CD4-positive, alpha-beta T cell treated with Interferon gamma for 1 hour (primary cell): ENCODE measurements at regions not wholly inside any gene's neighbourhood (a gene's known extent, or its start where the extent isn't known, plus 50 kb on each side); places are given as distances from the start of the nearest gene placed in this dataset.

Experiments used
- DNase-seq: peaks from one replicate; pipeline ENCODE4 v3.0.0-alpha.2; 2020

DNA sequence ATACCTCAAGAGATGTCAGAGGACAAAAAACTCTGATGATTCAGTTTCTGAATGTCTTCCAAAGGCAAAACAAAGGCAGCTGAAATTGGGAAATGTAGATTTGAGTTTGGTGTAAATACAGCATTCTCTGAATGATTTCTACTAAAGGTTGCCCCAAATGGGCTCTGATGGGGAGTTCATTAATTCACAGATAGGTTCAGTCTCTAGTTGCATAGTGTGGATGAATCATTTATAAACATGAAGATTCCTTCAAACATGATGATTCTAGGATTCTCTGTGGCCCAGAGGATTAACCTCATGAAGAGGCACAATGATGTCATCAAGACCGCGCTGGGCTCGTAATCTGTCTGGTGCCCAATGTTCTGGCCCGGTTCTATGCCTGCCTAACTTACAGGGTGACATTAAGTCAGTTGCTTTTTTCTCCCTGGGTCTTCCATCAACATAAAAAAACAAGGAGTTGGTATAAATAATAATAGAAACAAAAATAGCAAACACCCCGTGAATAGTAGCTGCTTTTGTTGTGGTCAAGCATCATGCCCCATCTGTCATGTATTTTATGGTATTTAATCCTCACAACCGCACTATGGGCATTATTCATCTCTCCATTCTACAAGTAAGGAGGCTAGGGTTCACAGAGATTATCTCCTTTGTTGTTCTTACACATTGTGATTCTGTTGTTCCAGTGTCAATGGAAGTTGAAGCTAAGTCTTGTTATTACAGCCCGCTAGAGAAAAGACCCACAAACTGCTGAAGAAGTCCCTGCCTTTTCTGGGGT, 509.6 kb upstream of the USP24 start:
- no peak for DNase-seq

DNA sequence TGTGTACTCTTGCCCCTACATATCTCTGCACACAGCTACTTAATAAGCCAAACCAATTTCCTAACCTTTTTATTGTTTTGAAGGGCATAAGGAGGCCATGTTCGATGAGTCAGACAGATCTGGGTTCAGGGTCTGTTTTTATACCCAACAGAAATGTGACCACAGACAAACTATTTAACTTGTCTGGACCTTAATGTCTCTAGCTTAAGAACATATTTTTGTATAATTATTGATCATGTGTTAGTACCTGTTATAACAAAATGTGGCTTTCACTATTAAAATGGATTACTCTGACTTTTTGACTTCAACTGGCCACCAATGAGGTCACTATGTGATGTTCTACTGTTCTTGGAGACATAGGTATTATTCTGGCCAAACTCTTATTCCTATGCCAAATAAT, 507.8 kb upstream of the USP24 start:
- DNase-seq = no peak

DNA sequence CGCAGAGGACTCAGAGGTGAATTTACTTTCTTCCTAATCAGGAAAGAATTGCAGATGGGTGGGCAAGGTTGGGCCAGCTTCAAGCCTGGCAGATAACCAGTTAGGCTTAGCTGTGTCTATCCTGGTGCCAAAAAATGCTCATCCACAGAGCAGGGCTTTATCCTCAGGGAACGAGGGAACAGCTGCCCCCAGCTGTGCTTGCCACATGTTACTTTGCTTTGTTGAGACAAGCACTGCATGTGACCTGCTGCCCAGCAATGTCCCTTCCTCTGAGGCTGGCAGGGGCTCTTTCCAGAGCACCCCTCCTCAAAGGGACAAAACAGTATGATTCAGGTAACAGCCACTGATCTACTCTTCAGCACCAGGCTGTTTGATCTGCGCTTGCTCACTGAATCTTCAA, 505.1 kb upstream of the USP24 start:
- no peak for DNase-seq

DNA sequence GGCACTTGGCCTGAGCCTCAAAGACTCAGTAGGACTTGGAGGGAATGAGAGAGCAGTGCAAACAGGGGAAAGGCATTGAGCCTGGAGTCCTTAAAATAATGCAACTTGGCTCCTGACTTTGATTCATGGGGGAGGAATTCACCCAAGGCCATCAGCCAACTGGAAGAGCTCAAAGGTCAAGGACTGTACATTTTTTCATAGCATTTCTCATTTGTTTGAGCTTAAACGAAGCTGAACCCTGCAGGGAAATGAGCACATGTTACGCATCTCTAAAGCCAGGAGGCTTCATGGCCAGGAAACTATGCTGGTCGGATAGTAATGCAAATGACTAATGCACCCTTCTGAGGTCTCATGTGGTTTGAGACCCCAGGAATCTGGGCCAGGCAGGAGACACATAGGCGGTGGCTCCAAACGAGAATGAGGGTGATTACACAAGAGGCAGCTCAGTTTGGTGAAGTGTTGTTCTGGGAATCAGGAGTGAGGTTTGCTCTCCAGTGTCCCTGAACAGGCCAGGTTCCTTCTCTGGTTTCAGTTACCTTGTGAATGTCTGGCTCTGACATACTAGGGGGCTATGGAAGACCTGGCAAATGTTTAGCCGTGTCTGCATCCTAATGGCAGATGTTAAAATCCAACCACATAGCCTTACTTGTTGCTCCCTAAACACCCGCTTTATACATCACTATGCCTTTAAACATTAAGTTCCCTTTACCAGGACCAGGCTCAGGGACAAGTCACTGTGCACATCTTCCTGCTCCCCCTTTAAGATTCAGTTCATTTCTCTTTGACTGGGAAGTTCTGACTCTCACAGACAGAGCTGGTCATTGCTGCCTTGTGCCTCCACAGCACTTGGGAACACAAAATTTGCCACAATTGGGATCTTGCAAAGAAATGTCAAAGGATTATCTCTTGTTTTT, 503.9 kb upstream of the USP24 start:
- DNase-seq = no peak

DNA sequence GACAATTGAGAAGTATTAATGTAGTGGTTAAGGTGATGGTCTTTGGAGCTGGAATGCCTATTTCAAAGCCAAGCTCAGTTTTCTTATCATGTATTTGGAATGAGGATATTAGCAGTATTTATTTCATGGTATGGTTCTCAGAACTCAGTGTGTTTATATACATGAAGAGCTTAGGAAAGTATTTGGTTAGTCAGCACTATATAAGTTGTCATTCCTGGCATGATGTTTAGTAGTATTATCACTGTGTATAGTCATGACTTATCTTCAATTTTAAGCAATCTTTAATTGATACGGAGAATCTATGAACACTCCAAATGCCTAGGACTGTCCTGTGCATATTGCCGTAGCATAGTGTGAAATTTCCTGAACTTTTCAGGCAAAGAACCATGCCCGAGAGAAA, 501.9 kb upstream of the USP24 start:
- DNase-seq = no peak

DNA sequence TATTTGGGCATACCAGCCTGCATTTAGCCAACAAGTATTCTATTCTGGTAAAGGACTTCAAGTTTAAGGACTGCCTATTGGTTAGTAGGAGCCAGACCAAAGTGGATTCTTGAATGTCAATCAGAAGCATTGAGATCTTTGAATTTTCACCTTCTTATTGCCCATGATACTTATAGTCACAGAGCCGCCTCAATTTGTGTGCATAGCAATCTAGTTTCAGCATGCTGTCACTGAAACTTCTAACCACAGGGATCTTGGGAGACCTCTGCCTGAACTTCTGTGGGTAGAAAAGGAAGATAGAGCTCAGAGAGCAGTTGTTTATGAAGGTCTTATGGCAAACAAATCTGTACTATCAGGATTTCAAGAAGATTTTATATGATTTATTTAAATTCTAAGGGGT, 501.4 kb upstream of the USP24 start:
- no peak for DNase-seq

DNA sequence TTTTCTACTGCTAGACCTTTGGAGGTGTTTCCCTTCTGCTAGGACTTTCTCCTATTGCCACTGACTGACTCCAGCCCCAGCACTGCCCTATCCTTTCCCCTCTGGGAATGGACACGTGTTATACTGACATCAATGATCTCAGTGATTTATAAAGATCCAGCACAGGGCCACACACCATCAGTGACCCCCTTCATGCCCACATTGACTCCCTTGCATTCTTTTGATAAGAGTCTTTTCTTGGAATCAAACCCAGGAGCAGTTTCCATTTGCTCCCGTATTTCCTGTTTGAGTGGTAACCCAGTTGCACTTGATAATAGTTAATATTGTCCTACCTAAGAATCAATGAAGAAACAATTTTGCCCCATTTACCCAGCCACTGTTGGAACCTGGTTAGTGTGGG, 501.0 kb upstream of the USP24 start:
- DNase-seq = no peak

DNA sequence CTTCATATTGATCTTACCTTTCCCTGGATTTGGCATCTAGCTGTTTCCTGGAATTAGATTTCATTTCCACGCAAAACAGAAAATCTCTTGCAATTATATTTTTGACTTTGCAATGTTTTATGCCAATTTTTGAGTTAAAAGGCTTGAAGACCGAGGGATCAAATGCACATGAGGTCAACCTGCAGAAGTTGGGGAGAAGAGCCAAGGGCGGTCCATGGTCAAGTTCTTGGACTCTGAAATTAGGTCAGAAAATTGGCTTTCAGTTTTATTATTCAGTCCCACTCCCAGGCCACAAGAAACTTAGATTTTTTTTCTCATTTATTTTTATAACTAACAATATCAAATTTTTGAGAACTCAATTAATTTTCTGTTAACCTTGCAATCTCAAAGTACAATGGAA, 499.1 kb upstream of the USP24 start:
- DNase-seq = no peak

DNA sequence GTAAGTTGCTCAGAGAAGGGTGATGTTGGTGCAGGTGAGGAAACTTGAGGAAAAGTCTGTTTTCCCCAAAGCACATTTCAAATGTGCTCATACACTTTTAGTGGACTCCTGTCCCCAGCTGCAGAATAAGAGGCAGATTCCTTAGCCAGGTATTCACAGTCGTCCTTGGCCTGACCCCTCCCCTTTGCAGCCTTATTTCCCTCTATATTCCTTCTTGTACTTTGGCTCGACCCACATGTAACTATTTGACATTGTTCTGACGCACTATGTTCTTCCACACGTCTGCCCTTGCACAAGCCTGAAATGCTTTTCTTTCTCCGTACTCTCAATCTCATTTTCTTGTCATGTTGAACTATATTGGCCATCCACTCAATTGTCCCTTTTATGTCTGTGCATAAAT, 498.4 kb upstream of the USP24 start:
- no peak for DNase-seq

DNA sequence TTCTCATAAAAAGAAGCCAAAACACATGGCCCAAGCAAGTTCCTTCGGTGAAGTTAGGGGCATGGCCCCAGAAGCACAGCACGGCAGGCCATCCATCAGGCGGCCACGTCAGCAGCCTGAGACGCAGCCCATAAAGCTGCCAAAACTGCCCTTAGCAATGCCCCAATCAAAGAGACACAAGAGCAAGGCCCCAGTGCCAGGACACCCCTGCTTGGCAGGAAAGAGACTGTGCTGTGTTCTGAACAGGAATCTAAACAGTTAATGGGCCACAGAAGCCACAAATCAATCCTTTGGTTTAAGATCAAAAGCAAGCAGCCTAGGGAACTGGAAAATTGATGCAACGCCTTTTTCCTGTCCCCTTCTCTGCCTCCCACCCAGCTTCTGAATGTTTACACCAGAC, 497.0 kb upstream of the USP24 start:
- DNase-seq = no peak

DNA sequence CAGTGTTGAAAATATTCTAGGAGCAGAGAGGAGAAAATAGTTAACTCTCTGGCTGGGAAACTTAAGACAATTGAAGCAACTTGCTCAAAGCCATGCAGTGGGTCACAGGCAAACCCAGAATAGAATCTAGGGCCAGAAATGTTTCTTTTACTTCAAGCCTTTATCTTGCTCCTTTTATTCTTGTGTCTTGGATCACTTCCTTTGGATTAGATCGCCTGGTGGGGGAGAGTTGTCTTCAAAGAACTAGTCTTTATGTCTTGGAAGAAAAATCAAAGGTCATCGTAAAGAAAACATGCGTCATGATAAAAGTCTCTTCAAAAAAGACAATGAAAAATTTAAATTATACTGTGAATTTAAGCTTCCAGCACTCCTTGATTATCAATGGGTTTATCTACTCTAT, 493.6 kb upstream of the USP24 start:
- DNase-seq = no peak

DNA sequence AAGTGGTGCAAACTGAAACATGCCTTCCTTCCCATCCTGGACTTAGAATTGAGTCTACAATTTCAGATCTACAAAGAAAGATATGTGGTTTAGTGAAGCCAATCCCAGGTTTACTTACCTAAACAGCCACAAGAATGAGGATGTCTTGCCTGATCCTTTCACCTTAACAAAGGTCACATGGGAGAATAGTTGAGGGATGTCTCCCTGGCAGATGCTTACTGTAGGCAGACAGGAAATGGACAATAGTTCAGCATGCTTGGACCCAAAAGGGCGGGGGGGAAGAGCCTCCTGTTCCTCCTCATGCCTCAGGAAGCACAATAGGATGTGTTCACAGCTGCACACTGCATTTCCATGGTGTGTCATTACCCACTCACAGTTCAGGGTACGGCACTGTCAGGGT, 492.7 kb upstream of the USP24 start:
- DNase-seq = no peak

DNA sequence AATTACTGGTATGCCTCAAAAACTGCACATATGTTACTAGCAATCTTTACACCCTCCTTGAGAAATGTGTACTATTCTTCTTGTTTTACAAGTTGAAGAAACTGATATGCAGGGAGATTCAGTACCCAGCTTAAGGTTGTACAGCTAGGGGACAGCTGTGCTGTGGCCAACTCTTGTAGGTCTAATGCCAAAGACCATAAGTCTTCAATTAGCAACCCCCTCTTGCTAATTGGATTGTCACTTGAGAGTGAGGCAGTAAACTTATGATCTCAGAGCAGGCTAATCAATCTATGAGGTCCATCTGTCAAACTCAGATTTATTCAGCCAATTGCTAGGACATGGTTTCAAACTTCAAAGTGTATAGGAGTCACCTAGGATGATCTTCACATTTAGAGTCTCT, 492.0 kb upstream of the USP24 start:
- DNase-seq = no peak

DNA sequence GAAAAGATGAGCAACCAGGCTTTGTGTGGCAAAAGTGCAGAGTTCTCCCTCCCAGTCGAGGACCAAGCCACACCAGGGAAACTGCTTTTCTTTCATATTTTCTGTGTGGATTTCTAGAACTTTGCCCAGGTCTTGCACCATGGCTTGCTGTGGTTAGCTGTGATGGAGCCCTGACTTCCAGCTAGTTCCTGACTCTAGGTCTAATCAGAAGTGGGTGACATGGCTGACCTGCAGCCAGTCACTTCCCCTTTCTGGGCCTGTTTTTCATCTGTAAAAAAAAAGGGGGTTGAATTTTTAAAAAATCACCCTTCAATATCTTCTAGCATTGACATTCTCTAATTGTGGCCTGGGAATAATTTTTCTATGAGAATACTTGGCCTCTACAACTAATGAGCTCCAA, 491.2 kb upstream of the USP24 start:
- DNase-seq = no peak

DNA sequence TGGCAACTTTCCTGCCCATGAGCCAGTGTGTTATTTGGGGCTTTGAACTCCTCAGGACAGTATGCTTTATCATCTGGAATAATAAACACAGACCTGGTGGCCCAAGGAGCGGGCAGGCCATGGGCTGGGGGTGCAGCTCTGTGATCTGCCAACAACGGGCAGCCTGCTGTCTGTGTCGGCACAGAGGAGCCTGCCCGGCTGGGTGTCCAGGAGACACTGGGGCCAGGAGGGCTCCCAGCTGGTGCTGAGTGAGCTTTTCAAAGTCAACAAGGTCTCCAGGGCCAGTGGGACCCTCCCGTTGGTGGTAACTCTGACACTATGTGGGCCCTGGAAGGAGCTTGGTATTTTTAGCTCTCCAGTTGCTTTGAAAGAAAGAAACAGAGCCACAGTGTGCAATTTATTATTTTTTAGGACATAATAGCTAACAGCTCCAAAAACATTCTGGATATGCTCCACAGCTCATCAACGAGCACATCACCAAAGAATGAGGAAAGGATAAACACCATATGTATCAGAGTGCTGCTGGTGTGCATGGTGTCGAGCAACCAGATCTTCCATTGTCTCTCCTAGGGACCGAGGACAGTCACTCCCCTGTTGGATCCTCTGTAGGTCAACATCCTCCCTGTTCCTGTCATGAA, 488.7 kb upstream of the USP24 start:
- no peak for DNase-seq

DNA sequence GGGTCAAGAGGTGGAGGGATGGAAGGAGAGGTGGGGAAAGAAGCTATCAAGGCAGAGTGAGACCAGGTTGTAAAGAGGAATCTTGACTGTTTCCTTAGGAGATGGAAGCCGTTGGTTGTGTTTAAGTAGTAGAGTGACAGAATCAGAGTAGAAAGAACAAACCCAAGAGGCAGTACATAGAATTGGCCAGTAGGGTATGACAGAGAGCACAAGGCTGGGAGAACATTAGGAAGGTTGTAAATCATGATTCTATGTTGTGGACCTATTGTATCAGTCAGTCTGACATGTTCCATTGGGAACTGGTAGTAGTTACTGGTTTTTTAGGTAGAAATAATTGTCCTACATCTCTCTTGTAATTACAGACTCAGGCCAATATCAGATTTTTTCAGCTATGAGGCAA, 486.9 kb upstream of the USP24 start:
- DNase-seq = no peak

DNA sequence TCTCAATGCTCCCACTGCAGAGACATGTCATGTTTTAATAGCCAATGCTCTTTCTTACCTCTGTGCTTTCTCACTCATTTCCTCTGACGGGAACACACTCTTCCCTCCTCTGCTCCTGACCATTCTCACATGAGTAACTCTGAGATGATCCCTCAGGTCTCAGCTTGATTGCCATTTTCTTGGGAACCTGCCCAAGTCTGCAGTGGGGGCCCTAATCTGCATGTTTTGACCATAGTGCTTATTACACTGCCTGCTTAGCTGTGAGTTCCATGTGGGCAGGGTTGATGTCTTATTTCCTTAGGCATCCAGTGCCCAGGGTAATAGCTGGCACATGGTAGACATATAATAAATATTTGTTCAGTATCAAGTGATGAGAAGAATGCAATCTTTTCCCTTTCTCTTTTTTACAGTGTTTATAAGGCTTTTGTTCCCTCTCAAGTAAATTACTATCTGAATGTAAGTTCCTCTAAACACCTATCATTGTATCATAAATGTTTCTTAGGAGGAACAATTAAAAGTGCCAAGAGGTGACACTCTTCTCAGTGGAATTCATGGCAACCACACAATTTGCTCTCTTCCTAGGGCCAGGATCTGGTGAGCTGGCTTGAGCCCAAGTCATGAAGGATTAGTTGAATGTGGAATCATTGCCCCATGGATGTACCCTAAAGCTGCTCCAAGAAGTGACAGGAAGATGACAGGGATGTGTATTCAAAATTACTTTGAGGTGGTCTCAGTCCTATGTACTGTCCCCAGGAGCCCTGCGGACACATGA, 485.4 kb upstream of the USP24 start:
- no peak for DNase-seq

DNA sequence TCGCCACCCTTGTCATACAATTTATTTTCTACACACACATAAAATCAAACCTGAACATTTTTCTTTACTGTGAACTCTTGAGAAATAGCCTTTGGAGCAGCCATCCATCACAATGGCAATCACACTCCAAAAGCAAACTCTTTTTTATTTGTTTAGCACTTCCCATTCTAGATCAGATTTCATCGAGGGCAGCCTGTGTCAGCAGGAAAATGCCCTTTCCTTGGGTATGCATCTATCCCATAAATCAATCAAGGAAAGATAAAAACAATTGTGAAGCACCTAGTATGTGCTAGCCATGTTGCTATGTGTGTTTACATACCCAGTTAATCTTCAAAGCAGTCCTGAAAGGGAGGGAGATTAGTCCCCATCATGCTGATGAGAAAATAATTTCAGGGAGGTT, 484.1 kb upstream of the USP24 start:
- no peak for DNase-seq

DNA sequence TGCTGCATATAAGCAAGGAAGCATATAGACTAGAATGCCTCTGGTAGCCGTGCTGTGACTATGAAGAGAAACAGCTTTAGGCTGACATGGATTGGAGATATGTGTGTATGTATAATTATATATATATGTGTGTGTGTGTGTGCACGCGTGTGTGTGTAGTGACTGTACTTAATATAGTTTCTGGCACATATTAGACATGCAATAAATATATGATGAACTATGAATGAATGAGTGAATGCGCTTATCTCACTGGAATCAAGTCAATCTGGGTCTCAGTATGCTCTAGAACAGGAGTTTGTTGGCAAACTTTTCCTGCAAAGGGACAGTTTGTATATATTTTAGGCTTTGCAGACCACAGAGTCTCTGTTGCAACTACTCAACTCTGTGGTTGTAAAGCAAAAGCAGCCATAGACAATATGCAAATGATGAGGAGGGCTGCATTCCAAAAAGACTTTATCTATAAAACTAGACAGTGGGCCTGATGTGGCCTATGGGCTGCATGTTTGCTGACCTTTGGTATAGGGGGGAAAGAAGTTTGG, 482.9 kb upstream of the USP24 start:
- no peak for DNase-seq

DNA sequence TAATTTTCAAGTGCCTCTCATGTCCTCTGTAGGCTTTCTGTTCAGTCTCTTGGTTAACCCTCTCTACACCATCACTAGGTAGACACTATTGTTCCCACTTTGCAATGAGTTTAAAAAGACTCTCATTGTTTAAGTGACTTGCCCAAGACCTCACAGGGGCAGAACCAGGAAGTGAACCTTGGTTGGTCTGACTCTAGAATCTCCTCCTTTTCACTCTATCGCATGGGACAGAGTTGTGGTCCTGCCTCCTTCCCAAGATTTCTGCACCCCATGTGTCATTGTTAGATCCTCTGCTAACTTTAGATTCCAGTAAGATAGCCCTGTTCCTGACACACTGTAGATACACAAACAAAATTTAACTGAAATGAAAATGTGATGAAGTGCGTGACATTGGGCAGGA, 481.7 kb upstream of the USP24 start:
- no peak for DNase-seq

DNA sequence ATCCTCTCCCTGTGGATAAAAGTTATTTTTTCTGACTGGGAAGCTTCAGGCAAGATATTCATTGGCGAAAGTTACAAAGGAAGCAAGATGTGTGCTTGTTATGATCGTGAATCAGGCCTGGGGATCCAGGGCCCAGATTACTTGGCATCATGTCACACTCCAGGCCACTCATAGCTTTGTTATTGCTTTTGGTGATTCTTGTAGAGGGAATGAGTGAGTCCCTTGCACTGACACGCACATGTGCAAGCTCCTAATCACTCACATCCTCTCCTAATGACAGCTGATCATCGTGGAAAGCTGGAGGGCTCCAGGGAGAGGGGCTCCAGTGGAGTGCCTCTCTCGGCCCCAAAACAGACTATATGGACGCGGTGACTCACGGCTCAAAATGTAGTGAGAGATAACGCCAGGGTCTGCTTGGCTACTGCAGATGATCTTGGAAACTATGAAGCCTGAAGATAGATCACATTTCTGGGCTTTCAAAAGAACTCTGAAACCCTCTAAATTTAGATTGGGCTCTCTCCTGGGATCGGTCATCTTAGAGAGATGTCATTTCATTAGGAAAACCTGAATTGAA, 481.1 kb upstream of the USP24 start:
- DNase-seq = no peak

DNA sequence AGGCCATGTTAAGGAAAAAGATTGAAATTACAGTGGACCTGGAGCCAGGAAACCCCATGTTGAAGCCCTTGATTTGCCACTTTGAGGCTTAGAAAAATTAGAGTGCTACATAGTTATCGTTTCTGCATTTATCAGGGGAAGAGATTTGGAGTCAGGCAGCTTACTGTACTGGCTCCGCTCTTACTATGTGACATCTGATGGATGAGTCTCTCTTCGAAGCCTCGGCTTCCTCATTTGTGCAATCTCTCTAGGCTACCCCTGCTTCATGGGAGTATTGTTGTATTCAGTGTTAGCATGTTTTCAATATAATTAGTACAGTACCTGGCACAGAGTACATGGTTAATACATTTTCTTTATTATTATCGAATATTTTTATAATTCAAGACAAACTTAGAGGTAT, 480.4 kb upstream of the USP24 start:
- no peak for DNase-seq

DNA sequence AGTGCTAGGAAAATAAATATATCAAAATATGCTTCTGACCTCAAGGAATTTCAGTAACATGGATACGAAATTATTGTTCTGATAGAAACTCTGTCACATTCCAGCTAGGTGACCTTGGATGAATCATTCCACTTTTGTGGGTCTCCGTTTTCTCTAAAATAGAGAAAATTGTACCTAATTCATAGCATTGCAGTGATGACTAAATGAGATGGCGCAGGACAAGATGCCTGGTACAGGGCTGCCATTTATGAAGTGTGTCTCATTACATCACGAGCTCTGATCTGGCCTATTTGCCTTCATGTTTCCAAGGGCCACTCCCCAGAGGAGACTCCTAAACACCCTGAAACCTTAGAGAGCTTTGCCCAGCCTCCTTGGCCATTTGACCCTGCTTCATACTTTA, 480.0 kb upstream of the USP24 start:
- DNase-seq = no peak
